Body of pancreas (tissue), 4 donors: ENCODE measurements at regions not wholly inside any gene's neighbourhood (a gene's known extent, or its start where the extent isn't known, plus 50 kb on each side); places are given as distances from the start of the nearest gene placed in this dataset.

ENCODE experiments used
- CTCF ChIP-seq, 7 experiments: fragments of 450-650 bp in 4 of 7; fragments of 200-600 bp in 3 of 7; sonication (generic) in 3 of 7; IDR thresholded peaks; one replicate each; pipeline ENCODE4 v1.5.1; 2016 to 2019; ENCODE audit warnings: antibody characterized with exemption in 7 of 7
- POLR2A ChIP-seq, 3 donors: fragments of 450-650 bp; IDR thresholded peaks; one replicate each; pipeline ENCODE4 v1.6.1; 2016; ENCODE audit warnings: antibody characterized with exemption in 3 of 3, mild to moderate bottlenecking in 2 of 3

- TF ChIP-seq CTCF (IDR thresholded peaks at IDR 0.05) (no peak), POLR2A (IDR thresholded peaks at IDR 0.05) (no peak)
These were observed 83.0 kb upstream of the TAF1B start for GRCh38 chr2:9760069-9760901.
